HL-60 (cell line): ENCODE measurements at regions not wholly inside any gene's neighbourhood (a gene's known extent, or its start where the extent isn't known, plus 50 kb on each side); places are given as distances from the start of the nearest gene placed in this dataset.

ENCODE experiments used
- DNase-seq, 2 experiments: peaks; one replicate each; pipeline ENCODE4 v3.0.0-alpha.2; 2010 to 2020; ENCODE audit warnings: low read depth in 1 of 2, low spot score in 1 of 2
- H3K27ac ChIP-seq: fragments of 250-450 bp; sonication (Bioruptor Pico); replicated peaks from 2 replicates; pipeline ENCODE4 v1.5.1; 2020; ENCODE audit warnings: mild to moderate bottlenecking, moderate library complexity
- H3K27me3 ChIP-seq: fragments of 250-450 bp; sonication (Bioruptor Pico); 2 replicates; pipeline ENCODE4 v1.5.1; 2021; ENCODE audit warnings: mild to moderate bottlenecking, moderate library complexity; ENCODE audit not compliant: insufficient read depth, poor library complexity, severe bottlenecking
- H3K4me3 ChIP-seq: replicated peaks from 2 replicates; pipeline ENCODE4 v1.5.1; 2011; ENCODE audit warnings: mild to moderate bottlenecking, control low read depth, low read length; ENCODE audit not compliant: insufficient read depth
- GABPA ChIP-seq: IDR thresholded peaks from 2 replicates; pipeline ENCODE4 v1.6.1; 2012; ENCODE audit warnings: low read depth
- POLR2AphosphoS5 ChIP-seq: IDR thresholded peaks from 2 replicates; pipeline ENCODE4 v1.6.1; 2012; ENCODE audit warnings: low read depth
- SPI1 ChIP-seq: IDR thresholded peaks from 2 replicates; pipeline ENCODE4 v1.6.1; 2012; ENCODE audit warnings: low read depth, mild to moderate bottlenecking, borderline replicate concordance
- TF ChIP-seq, protein P1 (sequence below): IDR thresholded peaks from 2 replicates; pipeline ENCODE4 v1.6.1; 2012; ENCODE audit warnings: low read depth; ENCODE audit not compliant: insufficient replicate concordance
- TF ChIP-seq, protein P2 (sequence below): IDR thresholded peaks from one replicate; pipeline ENCODE4 v1.5.1; 2011; ENCODE audit warnings: low read length, control low read depth, inconsistent platforms; ENCODE audit not compliant: insufficient read depth

DNA sequence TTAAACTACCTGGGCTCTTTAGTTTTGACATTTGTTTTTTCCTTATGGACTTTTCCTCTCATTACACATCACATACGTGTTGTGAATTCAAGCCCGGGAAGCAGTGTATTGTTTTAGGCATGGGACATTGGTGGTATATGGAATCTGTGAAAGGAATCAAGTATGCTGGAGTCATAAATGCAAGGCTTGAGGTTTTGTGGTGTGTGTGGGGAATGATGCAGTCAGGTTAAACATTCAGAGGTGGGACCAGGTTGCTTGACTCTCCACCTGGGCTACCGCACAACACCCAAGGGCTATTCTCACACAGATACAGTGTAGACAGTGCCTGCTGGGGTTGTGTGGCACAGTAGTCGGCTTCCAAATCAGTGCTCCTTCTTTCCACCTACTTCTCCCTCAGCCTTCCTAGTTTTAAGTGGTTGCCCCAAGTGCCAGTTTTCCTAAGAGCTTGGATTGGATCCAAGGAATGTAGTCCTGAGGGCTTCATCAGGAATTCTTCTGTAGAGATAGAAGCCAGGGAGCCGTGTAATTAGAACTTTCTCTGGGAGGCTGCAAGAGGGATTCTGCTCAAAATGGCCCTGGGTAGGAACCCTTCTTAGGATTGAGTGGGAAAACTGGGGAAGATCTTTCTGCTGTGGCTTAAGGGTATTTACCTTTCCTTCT, 243.7 kb downstream of the C12orf75 start:
- no peak for DNase-seq
- Histone ChIP-seq H3K27ac (no peak overlapping the region), H3K27me3 (no peaks in the 10 kb centered on the region), H3K4me3 (no peak overlapping the region)
- no peak for TF ChIP-seq POLR2AphosphoS5

DNA sequence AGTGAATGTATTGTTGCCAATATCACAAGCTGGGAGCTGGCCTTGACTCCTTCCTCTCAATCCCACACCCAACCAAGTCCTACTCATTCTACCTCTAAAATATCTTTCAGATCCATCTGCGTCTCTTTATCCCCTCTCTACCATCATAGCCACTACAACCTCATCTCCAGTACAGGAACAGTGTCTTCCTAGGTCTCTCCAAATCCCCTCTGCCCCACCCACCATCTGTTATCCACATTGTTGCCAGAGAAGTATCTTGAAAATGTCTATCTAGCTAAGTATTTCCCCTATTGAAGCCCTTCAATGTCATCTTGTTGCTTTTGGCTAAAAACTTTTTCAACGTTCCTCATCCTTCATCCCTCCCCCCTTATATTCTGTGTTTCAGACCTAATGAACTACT, 244.7 kb downstream of the C12orf75 start:
- DNase-seq = no peak
- TF ChIP-seq GABPA (no peak), POLR2AphosphoS5 (no peak), SPI1 (no peak)
- TF ChIP-seq, protein P1, sequence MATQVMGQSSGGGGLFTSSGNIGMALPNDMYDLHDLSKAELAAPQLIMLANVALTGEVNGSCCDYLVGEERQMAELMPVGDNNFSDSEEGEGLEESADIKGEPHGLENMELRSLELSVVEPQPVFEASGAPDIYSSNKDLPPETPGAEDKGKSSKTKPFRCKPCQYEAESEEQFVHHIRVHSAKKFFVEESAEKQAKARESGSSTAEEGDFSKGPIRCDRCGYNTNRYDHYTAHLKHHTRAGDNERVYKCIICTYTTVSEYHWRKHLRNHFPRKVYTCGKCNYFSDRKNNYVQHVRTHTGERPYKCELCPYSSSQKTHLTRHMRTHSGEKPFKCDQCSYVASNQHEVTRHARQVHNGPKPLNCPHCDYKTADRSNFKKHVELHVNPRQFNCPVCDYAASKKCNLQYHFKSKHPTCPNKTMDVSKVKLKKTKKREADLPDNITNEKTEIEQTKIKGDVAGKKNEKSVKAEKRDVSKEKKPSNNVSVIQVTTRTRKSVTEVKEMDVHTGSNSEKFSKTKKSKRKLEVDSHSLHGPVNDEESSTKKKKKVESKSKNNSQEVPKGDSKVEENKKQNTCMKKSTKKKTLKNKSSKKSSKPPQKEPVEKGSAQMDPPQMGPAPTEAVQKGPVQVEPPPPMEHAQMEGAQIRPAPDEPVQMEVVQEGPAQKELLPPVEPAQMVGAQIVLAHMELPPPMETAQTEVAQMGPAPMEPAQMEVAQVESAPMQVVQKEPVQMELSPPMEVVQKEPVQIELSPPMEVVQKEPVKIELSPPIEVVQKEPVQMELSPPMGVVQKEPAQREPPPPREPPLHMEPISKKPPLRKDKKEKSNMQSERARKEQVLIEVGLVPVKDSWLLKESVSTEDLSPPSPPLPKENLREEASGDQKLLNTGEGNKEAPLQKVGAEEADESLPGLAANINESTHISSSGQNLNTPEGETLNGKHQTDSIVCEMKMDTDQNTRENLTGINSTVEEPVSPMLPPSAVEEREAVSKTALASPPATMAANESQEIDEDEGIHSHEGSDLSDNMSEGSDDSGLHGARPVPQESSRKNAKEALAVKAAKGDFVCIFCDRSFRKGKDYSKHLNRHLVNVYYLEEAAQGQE = no peak
- TF ChIP-seq, protein P2, sequence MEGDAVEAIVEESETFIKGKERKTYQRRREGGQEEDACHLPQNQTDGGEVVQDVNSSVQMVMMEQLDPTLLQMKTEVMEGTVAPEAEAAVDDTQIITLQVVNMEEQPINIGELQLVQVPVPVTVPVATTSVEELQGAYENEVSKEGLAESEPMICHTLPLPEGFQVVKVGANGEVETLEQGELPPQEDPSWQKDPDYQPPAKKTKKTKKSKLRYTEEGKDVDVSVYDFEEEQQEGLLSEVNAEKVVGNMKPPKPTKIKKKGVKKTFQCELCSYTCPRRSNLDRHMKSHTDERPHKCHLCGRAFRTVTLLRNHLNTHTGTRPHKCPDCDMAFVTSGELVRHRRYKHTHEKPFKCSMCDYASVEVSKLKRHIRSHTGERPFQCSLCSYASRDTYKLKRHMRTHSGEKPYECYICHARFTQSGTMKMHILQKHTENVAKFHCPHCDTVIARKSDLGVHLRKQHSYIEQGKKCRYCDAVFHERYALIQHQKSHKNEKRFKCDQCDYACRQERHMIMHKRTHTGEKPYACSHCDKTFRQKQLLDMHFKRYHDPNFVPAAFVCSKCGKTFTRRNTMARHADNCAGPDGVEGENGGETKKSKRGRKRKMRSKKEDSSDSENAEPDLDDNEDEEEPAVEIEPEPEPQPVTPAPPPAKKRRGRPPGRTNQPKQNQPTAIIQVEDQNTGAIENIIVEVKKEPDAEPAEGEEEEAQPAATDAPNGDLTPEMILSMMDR = no peak

DNA sequence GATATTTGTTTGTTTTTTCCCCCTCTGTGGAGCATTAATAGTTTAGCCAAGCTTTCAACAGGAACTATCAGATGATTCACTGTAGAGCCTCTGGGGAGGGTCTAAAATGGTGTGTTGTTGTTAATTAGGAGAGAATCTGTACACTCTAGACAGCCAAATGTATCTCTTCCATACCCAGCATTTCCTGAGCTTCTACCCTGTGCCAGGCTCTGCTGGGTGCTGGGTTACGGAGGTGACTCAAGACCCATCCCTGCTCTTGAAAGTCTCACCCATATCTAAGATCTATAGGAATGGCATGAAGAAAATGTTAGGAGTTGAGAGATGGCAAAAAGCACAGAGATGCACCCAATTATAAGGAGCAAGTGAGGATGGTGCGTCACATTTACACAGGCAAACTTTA, 245.8 kb downstream of the C12orf75 start:
- TF ChIP-seq, protein P1 = no peak
- no peak for TF ChIP-seq GABPA
- H3K4me3 ChIP-seq = no peak overlapping the region
- H3K27me3 ChIP-seq = peaks cover 2% of the 10 kb centered on the region
- DNase-seq = no peak
- H3K27ac ChIP-seq = no peak overlapping the region

More for the DNA sequence above, 244.7 kb downstream of the C12orf75 start:
- no peak overlapping the region for H3K4me3 ChIP-seq
- no peaks in the 10 kb centered on the region for H3K27me3 ChIP-seq
- no peak overlapping the region for H3K27ac ChIP-seq

DNA sequence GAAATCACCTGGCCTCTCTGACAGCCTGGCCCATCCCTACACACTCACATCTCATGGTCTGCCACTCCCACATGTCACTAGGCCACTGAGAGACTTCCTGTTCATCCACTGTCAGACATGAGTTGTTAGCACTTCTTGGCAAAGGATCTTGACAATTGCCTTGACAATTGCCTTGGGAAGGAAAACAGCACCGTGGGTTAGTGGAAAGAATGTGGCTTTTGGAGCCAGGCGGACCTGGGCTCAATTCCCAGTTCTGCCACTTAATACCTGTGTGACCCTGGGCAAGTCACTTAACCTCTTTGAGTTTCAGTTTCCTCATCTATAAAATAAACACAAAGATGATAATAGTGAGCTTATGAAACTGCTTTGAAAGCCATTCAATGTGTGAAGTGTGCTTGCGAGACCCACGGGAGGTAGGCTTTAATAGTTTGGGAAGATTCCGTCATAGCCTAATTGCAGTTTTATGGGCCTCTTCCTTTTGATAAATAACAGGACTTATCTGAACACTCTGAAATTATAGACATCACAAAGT, 250.4 kb downstream of the C12orf75 start:
- Histone ChIP-seq H3K27me3 (peaks cover 2% of the 10 kb centered on the region), H3K4me3 (no peak overlapping the region), H3K27ac (no peak overlapping the region)
- TF ChIP-seq GABPA = no peak
- TF ChIP-seq POLR2AphosphoS5 = no peak
- TF ChIP-seq, protein P1 = no peak
- TF ChIP-seq SPI1 = no peak
- TF ChIP-seq, protein P2 = no peak
- no peak for DNase-seq
